ENCODE measurements at regions not wholly inside any gene's neighbourhood (a gene's known extent, or its start where the extent isn't known, plus 50 kb on each side); places are given as distances from the start of the nearest gene placed in this dataset.
A peak's percentile ranks its signal among the peaks of the same experiment; 100 is the strongest.

DNA sequence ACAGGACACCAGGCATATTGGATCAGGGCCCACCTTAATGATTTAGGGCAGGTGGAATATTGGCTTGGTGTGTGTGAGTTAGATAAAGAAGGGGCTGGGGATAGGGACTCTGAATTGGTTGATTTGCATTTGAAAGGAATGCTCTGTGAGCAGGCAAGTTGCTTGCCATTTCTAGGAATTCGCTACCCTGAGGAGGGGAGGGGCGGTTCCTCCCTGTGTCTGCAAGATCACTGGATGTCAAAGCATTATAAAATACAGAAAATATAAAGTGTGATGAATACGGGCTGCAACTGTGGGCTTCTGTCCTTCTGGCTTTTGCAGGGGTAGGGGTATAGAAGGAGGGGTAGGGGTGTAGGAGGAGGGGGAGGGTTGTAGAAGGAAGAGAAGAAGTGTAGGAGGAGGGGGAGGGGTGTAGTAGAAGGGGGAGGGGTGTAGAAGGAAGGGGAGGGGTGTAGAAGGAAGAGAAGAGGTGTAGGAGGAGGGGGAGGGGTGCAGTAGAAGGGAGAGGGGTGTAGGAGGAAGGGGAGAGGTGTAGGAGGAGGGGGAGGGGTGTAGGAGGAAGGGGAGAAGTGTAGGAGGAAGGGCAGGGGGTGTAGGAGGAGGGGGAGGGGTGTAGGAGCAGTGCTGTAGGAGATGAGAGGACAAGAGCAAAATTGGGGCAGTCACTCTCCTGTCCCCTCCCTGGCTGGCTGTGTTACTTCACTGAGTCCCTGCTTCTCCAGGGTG lies 238.0 kb upstream of the COPS8 start (continued):
- TF ChIP-seq, protein P1, sequence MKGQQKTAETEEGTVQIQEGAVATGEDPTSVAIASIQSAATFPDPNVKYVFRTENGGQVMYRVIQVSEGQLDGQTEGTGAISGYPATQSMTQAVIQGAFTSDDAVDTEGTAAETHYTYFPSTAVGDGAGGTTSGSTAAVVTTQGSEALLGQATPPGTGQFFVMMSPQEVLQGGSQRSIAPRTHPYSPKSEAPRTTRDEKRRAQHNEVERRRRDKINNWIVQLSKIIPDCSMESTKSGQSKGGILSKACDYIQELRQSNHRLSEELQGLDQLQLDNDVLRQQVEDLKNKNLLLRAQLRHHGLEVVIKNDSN (CRISPR knock-in tag; IDR thresholded peaks at IDR 0.05) = no peak
- TF ChIP-seq NFE2L1 (CRISPR knock-in tag; IDR thresholded peaks at IDR 0.05) (no peak), TCF7 (CRISPR knock-in tag; IDR thresholded peaks at IDR 0.05; ENCODE audit: low read depth) (no peak), OVOL2 (CRISPR knock-in tag; IDR thresholded peaks at IDR 0.05; ENCODE audit: borderline replicate concordance) (no peak)

DNA sequence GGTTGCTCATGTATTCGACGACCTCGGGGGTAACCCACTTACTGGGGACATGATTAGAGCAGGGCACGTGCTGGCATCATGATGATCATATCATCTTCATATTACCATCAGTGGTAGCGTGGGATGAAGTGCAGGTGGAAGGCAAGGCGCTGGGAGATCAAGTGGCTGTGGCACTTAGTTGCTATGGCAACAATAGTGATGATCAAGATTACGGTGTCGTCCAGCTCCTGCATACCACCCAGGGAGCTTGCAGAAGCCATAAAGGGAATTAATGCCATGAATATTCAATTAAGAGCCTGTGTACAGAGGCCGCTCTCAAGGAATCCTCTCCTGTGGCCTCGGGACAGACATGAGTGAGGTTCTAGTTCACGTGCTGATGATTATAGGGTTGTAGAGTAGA lies 237.2 kb upstream of the COPS8 start:
- Mint-ChIP-seq H3K27ac (no peak overlapping the region; the same call in 1 of the 2 replicates), H3K36me3 (peaks cover 26% of the 10 kb centered on the region), H3K4me3 (peak overlapping the region; percentile 5; the same call in 1 of the 2 replicates), H3K9me3 (peaks cover 24% of the 10 kb centered on the region), H3K4me1 (peaks cover 53% of the 10 kb centered on the region), H3K27me3 (ENCODE audit: low read depth) (peaks cover 43% of the 10 kb centered on the region)
- ChIA-PET CTCF (no interaction called here), POLR2A (no interaction called here)
- no peak for ATAC-seq
- TF ChIP-seq, protein P2, sequence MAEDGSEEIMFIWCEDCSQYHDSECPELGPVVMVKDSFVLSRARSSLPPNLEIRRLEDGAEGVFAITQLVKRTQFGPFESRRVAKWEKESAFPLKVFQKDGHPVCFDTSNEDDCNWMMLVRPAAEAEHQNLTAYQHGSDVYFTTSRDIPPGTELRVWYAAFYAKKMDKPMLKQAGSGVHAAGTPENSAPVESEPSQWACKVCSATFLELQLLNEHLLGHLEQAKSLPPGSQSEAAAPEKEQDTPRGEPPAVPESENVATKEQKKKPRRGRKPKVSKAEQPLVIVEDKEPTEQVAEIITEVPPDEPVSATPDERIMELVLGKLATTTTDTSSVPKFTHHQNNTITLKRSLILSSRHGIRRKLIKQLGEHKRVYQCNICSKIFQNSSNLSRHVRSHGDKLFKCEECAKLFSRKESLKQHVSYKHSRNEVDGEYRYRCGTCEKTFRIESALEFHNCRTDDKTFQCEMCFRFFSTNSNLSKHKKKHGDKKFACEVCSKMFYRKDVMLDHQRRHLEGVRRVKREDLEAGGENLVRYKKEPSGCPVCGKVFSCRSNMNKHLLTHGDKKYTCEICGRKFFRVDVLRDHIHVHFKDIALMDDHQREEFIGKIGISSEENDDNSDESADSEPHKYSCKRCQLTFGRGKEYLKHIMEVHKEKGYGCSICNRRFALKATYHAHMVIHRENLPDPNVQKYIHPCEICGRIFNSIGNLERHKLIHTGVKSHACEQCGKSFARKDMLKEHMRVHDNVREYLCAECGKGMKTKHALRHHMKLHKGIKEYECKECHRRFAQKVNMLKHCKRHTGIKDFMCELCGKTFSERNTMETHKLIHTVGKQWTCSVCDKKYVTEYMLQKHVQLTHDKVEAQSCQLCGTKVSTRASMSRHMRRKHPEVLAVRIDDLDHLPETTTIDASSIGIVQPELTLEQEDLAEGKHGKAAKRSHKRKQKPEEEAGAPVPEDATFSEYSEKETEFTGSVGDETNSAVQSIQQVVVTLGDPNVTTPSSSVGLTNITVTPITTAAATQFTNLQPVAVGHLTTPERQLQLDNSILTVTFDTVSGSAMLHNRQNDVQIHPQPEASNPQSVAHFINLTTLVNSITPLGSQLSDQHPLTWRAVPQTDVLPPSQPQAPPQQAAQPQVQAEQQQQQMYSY (CRISPR knock-in tag; IDR thresholded peaks at IDR 0.05) = no peak
- no peak for TF ChIP-seq SMAD4 (CRISPR knock-in tag; IDR thresholded peaks at IDR 0.05)
- no peak for TF ChIP-seq EMX1 (CRISPR knock-in tag; IDR thresholded peaks at IDR 0.05)
- TF ChIP-seq, protein P3, sequence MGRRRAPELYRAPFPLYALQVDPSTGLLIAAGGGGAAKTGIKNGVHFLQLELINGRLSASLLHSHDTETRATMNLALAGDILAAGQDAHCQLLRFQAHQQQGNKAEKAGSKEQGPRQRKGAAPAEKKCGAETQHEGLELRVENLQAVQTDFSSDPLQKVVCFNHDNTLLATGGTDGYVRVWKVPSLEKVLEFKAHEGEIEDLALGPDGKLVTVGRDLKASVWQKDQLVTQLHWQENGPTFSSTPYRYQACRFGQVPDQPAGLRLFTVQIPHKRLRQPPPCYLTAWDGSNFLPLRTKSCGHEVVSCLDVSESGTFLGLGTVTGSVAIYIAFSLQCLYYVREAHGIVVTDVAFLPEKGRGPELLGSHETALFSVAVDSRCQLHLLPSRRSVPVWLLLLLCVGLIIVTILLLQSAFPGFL (CRISPR knock-in tag; IDR thresholded peaks at IDR 0.05; ENCODE audit: borderline replicate concordance) = no peak
- no peak for TF ChIP-seq ELF4 (CRISPR knock-in tag; IDR thresholded peaks at IDR 0.05; ENCODE audit: low read depth)
- no peak for TF ChIP-seq ZNF671 (CRISPR knock-in tag; IDR thresholded peaks at IDR 0.05)
- TF ChIP-seq NR1H2 (CRISPR knock-in tag; IDR thresholded peaks at IDR 0.05) = no peak
- no peak for TF ChIP-seq NFYB (CRISPR knock-in tag; conservative IDR thresholded peaks at IDR 0.05; ENCODE audit: low read depth)
- TF ChIP-seq, protein P4, sequence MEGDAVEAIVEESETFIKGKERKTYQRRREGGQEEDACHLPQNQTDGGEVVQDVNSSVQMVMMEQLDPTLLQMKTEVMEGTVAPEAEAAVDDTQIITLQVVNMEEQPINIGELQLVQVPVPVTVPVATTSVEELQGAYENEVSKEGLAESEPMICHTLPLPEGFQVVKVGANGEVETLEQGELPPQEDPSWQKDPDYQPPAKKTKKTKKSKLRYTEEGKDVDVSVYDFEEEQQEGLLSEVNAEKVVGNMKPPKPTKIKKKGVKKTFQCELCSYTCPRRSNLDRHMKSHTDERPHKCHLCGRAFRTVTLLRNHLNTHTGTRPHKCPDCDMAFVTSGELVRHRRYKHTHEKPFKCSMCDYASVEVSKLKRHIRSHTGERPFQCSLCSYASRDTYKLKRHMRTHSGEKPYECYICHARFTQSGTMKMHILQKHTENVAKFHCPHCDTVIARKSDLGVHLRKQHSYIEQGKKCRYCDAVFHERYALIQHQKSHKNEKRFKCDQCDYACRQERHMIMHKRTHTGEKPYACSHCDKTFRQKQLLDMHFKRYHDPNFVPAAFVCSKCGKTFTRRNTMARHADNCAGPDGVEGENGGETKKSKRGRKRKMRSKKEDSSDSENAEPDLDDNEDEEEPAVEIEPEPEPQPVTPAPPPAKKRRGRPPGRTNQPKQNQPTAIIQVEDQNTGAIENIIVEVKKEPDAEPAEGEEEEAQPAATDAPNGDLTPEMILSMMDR (IDR thresholded peaks at IDR 0.05) = no peak
- DNase-seq (ENCODE audit: low spot score) = no peak

DNA sequence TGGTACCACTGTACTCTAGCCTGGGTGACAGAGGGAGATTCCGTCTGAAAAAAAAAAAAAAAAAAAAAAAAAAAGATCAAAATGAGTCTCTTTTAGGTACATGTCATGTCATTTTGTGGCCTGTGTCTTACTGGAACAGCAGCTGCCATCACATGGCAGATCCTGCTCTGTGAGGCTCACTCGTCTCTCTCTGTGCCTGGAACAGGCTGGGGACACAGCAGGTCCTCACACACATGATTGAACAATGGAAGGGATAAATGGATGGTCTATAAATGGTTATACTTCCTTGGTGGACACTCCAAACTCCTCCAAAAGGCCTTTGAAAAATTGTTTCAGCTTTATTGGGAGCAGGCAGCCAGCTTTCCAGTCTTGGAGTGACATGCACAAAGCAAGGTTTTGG lies 236.2 kb upstream of the COPS8 start:
- ChIA-PET CTCF (no interaction called here), POLR2A (no interaction called here)
- H3K4me3 Mint-ChIP-seq = no peak overlapping the region
- DNase-seq (ENCODE audit: low spot score) (no peak), ATAC-seq (no peak)
- H3K36me3 Mint-ChIP-seq = peaks cover 18% of the 10 kb centered on the region
- H3K27me3 Mint-ChIP-seq (ENCODE audit: low read depth) = peaks cover 37% of the 10 kb centered on the region
- H3K4me1 Mint-ChIP-seq = peaks cover 52% of the 10 kb centered on the region
- no peak overlapping the region for H3K27ac Mint-ChIP-seq
- H3K9me3 Mint-ChIP-seq = peaks cover 15% of the 10 kb centered on the region
- TF ChIP-seq, protein P5, sequence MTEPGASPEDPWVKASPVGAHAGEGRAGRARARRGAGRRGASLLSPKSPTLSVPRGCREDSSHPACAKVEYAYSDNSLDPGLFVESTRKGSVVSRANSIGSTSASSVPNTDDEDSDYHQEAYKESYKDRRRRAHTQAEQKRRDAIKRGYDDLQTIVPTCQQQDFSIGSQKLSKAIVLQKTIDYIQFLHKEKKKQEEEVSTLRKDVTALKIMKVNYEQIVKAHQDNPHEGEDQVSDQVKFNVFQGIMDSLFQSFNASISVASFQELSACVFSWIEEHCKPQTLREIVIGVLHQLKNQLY (CRISPR knock-in tag; IDR thresholded peaks at IDR 0.05) = no peak
- TF ChIP-seq EMX1 (CRISPR knock-in tag; IDR thresholded peaks at IDR 0.05) = no peak
- TF ChIP-seq ZNF232 (CRISPR knock-in tag; IDR thresholded peaks at IDR 0.05) = no peak
- no peak for TF ChIP-seq JAZF1 (CRISPR knock-in tag; IDR thresholded peaks at IDR 0.05)
- no peak for TF ChIP-seq NR2C2 (CRISPR knock-in tag; IDR thresholded peaks at IDR 0.05)
- no peak for TF ChIP-seq ETV6 (CRISPR knock-in tag; IDR thresholded peaks at IDR 0.05)
- TF ChIP-seq, protein P6, sequence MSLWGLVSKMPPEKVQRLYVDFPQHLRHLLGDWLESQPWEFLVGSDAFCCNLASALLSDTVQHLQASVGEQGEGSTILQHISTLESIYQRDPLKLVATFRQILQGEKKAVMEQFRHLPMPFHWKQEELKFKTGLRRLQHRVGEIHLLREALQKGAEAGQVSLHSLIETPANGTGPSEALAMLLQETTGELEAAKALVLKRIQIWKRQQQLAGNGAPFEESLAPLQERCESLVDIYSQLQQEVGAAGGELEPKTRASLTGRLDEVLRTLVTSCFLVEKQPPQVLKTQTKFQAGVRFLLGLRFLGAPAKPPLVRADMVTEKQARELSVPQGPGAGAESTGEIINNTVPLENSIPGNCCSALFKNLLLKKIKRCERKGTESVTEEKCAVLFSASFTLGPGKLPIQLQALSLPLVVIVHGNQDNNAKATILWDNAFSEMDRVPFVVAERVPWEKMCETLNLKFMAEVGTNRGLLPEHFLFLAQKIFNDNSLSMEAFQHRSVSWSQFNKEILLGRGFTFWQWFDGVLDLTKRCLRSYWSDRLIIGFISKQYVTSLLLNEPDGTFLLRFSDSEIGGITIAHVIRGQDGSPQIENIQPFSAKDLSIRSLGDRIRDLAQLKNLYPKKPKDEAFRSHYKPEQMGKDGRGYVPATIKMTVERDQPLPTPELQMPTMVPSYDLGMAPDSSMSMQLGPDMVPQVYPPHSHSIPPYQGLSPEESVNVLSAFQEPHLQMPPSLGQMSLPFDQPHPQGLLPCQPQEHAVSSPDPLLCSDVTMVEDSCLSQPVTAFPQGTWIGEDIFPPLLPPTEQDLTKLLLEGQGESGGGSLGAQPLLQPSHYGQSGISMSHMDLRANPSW (CRISPR knock-in tag; conservative IDR thresholded peaks at IDR 0.05; ENCODE audit: low read depth) = no peak
- TF ChIP-seq, protein P7, sequence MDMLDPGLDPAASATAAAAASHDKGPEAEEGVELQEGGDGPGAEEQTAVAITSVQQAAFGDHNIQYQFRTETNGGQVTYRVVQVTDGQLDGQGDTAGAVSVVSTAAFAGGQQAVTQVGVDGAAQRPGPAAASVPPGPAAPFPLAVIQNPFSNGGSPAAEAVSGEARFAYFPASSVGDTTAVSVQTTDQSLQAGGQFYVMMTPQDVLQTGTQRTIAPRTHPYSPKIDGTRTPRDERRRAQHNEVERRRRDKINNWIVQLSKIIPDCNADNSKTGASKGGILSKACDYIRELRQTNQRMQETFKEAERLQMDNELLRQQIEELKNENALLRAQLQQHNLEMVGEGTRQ (CRISPR knock-in tag; IDR thresholded peaks at IDR 0.05) = no peak
- TF ChIP-seq ESRRA (CRISPR knock-in tag; IDR thresholded peaks at IDR 0.05; ENCODE audit: borderline replicate concordance) = no peak
- TF ChIP-seq GTF2I (CRISPR knock-in tag; conservative IDR thresholded peaks at IDR 0.05) = no peak
- TF ChIP-seq IRF2 (CRISPR knock-in tag; IDR thresholded peaks at IDR 0.05; ENCODE audit: borderline replicate concordance, low read depth) = no peak
